B cell (primary cell): ENCODE measurements at regions not wholly inside any gene's neighbourhood (a gene's known extent, or its start where the extent isn't known, plus 50 kb on each side); places are given as distances from the start of the nearest gene placed in this dataset.

ENCODE experiments used
- ATAC-seq: fragments of 200-7000 bp; cut with Tn5 transposase; one replicate; pipeline ENCODE4 v1.10.0; 2021; ENCODE audit warnings: low read depth, mild to moderate bottlenecking, moderate number of reproducible peaks, moderate library complexity
- CTCF ChIA-PET: fragments of 350-600 bp; sonication (Branson Sonifier 250); formaldehyde crosslinking; loops from one replicate; lab custom pipeline; 2021; ENCODE audit warnings: antibody characterized with exemption, inconsistent platforms; lab: Charles Lee
- POLR2A ChIA-PET: fragments of 350-600 bp; sonication (Branson Sonifier 250); formaldehyde crosslinking; loops from one replicate; lab custom pipeline; 2021; ENCODE audit warnings: antibody characterized with exemption; lab: Charles Lee
- DNase-seq: peaks from one replicate; pipeline ENCODE4 v3.0.0; 2013
- H2AFZ ChIP-seq: 2 replicates; pipeline ENCODE4 v1.6.1; 2012; ENCODE audit warnings: mild to moderate bottlenecking, low read depth, low read length; ENCODE audit not compliant: insufficient read depth, poor library complexity, severe bottlenecking
- H3K27ac ChIP-seq, 2 donors: 1 replicate in 1 of 2; 2 replicates in 1 of 2; pipeline ENCODE4 v1.5.1; 2012 to 2013; ENCODE audit warnings: low read length in 2 of 2, mild to moderate bottlenecking in 2 of 2, moderate library complexity in 1 of 2
- H3K27me3 ChIP-seq, 4 experiments: fragments of 200-600 bp in 1 of 4; sonication (generic) in 1 of 4; replicated peaks in 1 of 4; 1 replicate in 2 of 4; 2 replicates in 2 of 4; pipeline versions ENCODE4 v1.6.1 to v1.7.0; 2013 to 2016; ENCODE audit warnings: low read length in 3 of 4, mild to moderate bottlenecking in 2 of 4, mixed read lengths in 1 of 4, moderate library complexity in 1 of 4; ENCODE audit not compliant: insufficient read depth in 4 of 4, control insufficient read depth in 3 of 4; ENCODE audit errors: control extremely low read depth in 1 of 4
- H3K36me3 ChIP-seq, 2 experiments: replicated peaks in 1 of 2; 1 replicate in 1 of 2; 2 replicates in 1 of 2; pipeline versions ENCODE4 v1.6.1 to v1.7.1; 2013; ENCODE audit warnings: low read length in 1 of 2; ENCODE audit not compliant: insufficient read depth in 2 of 2, control insufficient read depth in 1 of 2; ENCODE audit errors: control extremely low read depth in 1 of 2, extremely low read depth in 1 of 2
- H3K4me1 ChIP-seq, 2 donors: fragments of 200-600 bp in 1 of 2; sonication (generic) in 1 of 2; 1 replicate in 1 of 2; 2 replicates in 1 of 2; pipeline versions ENCODE4 v1.5.1 to v1.6.1; 2013 to 2017; ENCODE audit warnings: low read length in 2 of 2; ENCODE audit not compliant: control insufficient read depth in 2 of 2, insufficient read depth in 2 of 2
- H3K4me2 ChIP-seq: replicated peaks from 2 replicates; pipeline ENCODE3; 2012; ENCODE audit warnings: mild to moderate bottlenecking, low read depth, low read length; ENCODE audit not compliant: poor library complexity, severe bottlenecking
- H3K4me3 ChIP-seq, 5 experiments: fragments of 200-600 bp in 1 of 5; sonication (generic) in 1 of 5; 1 replicate in 3 of 5; 2 replicates in 2 of 5; pipeline versions ENCODE4 v1.5.1 to v1.7.0; 2011 to 2016; ENCODE audit warnings: low read length in 4 of 5, mild to moderate bottlenecking in 4 of 5, low read depth in 2 of 5, control low read depth in 1 of 5, moderate library complexity in 1 of 5; ENCODE audit not compliant: insufficient read depth in 1 of 5; ENCODE audit errors: control extremely low read depth in 1 of 5, extremely low read depth in 1 of 5
- H3K79me2 ChIP-seq: fragments of 200-600 bp; sonication (generic); one replicate; pipeline ENCODE4 v1.6.0; 2016; ENCODE audit warnings: low read length; ENCODE audit not compliant: control insufficient read depth, insufficient read depth
- H3K9ac ChIP-seq: fragments of 200-600 bp; sonication (generic); 2 replicates; pipeline ENCODE4 v1.6.1; 2017; ENCODE audit warnings: mild to moderate bottlenecking, low read length, moderate library complexity
- H3K9me3 ChIP-seq, 3 donors: one replicate each; pipeline versions ENCODE4 v1.6.1 to v1.7.1; 2013; ENCODE audit warnings: low read length in 2 of 3; ENCODE audit not compliant: control insufficient read depth in 2 of 3, insufficient read depth in 1 of 3; ENCODE audit errors: control extremely low read depth in 1 of 3
- H4K20me1 ChIP-seq: 2 replicates; pipeline ENCODE4 v1.6.0; 2012; ENCODE audit warnings: mild to moderate bottlenecking, low read length; ENCODE audit not compliant: insufficient read depth, control insufficient read depth, poor library complexity, severe bottlenecking
- H3K27ac Mint-ChIP-seq: one replicate; pipeline ENCODE4 v1.8.0; 2021; ENCODE audit warnings: mixed read lengths
- H3K27me3 Mint-ChIP-seq: one replicate; pipeline ENCODE4 v1.8.0; 2021; ENCODE audit warnings: mixed read lengths
- H3K4me1 Mint-ChIP-seq: one replicate; pipeline ENCODE4 v1.8.0; 2021; ENCODE audit warnings: mixed read lengths
- H3K4me3 Mint-ChIP-seq: one replicate; pipeline ENCODE4 v1.8.0; 2021; ENCODE audit warnings: mixed read lengths
- H3K9me3 Mint-ChIP-seq: one replicate; pipeline ENCODE4 v1.8.0; 2022; ENCODE audit warnings: mixed read lengths; ENCODE audit not compliant: insufficient read depth
- CTCF ChIP-seq: fragments of 200-600 bp; IDR thresholded peaks from one replicate; pipeline ENCODE4 v1.8.0; 2022; ENCODE audit warnings: antibody characterized with exemption, mild to moderate bottlenecking
- EZH2 ChIP-seq: IDR thresholded peaks from 2 replicates; pipeline ENCODE4 v1.6.1; 2012; ENCODE audit warnings: borderline replicate concordance, low read depth, mild to moderate bottlenecking, moderate library complexity, low read length; ENCODE audit not compliant: insufficient read depth, poor library complexity, severe bottlenecking
- WGBS: methylation state at CpG from one replicate; pipeline ENCODE4 v1.1.5; 2013; ENCODE audit warnings: missing lambda C conversion rate; ENCODE audit not compliant: insufficient coverage; 5-methylcytosine and 5-hydroxymethylcytosine counted together
- intact Hi-C: fragments of 100-400 bp; cut with micrococcal nuclease; formaldehyde crosslinking; loops from one replicate; pipeline ENCODE4 v1.10.0; 2022

- WGBS: 75% methylated on average over 1 of the region's 1 CpG
- no peaks in the 10 kb centered on the region for H3K4me1 ChIP-seq
- no peak overlapping the region for H2AFZ ChIP-seq
- H3K9me3 ChIP-seq: no peaks in the 10 kb centered on the region
- CTCF ChIA-PET: no interaction called here
- Mint-ChIP-seq H3K4me3 (no peak overlapping the region), H3K27me3 (peaks cover 6% of the 10 kb centered on the region), H3K27ac (no peak overlapping the region), H3K9me3 (no peaks in the 10 kb centered on the region), H3K4me1 (no peaks in the 10 kb centered on the region)
- no peak for TF ChIP-seq EZH2
- no peak overlapping the region for H3K27ac ChIP-seq
- no peak for DNase-seq
- no peaks in the 10 kb centered on the region for H3K36me3 ChIP-seq
- POLR2A ChIA-PET: no interaction called here
- peaks cover 0 to 3% (median 0%) of the 10 kb centered on the region in 4 experiments for H3K27me3 ChIP-seq
- H3K79me2 ChIP-seq: no peaks in the 10 kb centered on the region
- no peak overlapping the region for H3K4me2 ChIP-seq
- H3K4me3 ChIP-seq: no peak overlapping the region
- intact Hi-C loops: no loop called here
- no peak for ATAC-seq
- H4K20me1 ChIP-seq: no peaks in the 10 kb centered on the region
- H3K9ac ChIP-seq: no peak overlapping the region
These were observed 133.8 kb upstream of the PMCH start for GRCh38 chr12:102331419-102331818.

GRCh38 chr12:102329883-102330282 is 132.2 kb upstream of the PMCH start:
- intact Hi-C loops: no loop called here
- no peak overlapping the region for H3K4me2 ChIP-seq
- no peak overlapping the region for H3K9ac ChIP-seq
- no peaks in the 10 kb centered on the region for H3K4me1 Mint-ChIP-seq
- H3K36me3 ChIP-seq: no peaks in the 10 kb centered on the region
- H3K4me3 ChIP-seq: no peak overlapping the region
- DNase-seq: no peak
- H3K27me3 ChIP-seq: no peaks in the 10 kb centered on the region
- no peak overlapping the region for H3K27ac ChIP-seq
- H4K20me1 ChIP-seq: no peaks in the 10 kb centered on the region
- H3K79me2 ChIP-seq: no peaks in the 10 kb centered on the region
- H2AFZ ChIP-seq: no peak overlapping the region
- peaks cover 11% of the 10 kb centered on the region for H3K27me3 Mint-ChIP-seq
- ATAC-seq: no peak
- POLR2A ChIA-PET: no interaction called here
- no peak overlapping the region for H3K27ac Mint-ChIP-seq
- H3K4me1 ChIP-seq: no peaks in the 10 kb centered on the region
- H3K4me3 Mint-ChIP-seq: no peak overlapping the region
- no peaks in the 10 kb centered on the region for H3K9me3 Mint-ChIP-seq
- peaks cover 0 to 3% (median 1%) of the 10 kb centered on the region in 3 donors for H3K9me3 ChIP-seq
- no peak for TF ChIP-seq CTCF
- CTCF ChIA-PET: no interaction called here
